HL-60 (cell line): ENCODE measurements at regions not wholly inside any gene's neighbourhood (a gene's known extent, or its start where the extent isn't known, plus 50 kb on each side); places are given as distances from the start of the nearest gene placed in this dataset.

ENCODE experiments used
- POLR2AphosphoS5 ChIP-seq: IDR thresholded peaks from 2 replicates; pipeline ENCODE4 v1.6.1; 2012; ENCODE audit warnings: low read depth
- TF ChIP-seq, protein P1 (sequence below): IDR thresholded peaks from one replicate; pipeline ENCODE4 v1.5.1; 2011; ENCODE audit warnings: low read length, control low read depth, inconsistent platforms; ENCODE audit not compliant: insufficient read depth
- TF ChIP-seq, protein P2 (sequence below): IDR thresholded peaks from 2 replicates; pipeline ENCODE4 v1.6.1; 2012; ENCODE audit warnings: low read depth; ENCODE audit not compliant: insufficient replicate concordance

DNA sequence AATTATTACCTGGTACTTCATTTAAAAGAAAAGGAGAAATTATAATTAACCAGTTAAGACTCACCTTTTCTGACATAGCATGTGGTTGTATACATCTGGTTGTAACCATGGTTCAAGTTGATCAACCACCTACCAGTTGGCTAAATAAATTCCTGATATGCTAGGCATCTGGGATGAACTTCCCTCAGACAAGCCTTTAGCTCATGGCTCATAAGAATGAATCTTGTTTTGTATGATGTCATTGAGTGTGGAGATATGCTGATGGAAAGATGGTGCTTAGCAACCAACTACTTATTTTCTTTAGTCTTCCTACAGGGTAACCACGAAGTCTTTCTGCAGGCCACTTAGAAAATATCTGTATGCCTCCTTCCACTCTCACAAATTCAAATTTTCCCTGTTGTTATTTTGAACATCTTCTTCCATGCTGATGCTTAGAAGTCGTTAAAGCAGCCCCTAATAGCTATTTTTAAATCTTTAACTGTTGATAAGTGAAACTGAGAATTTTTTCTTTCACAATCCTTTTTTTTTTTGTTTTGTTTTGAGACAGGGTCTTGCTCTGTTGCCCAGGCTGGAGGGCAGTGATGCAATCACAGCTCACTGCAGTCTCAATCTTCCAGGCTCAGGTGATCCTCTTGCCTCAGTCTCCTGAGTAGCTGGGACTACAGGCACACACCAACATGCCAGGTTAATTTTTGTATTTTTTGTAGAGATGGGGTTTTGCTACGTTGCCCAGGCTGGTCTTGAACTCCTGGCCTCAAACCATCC lies 51.9 kb upstream of the PTHLH start:
- TF ChIP-seq, protein P1, sequence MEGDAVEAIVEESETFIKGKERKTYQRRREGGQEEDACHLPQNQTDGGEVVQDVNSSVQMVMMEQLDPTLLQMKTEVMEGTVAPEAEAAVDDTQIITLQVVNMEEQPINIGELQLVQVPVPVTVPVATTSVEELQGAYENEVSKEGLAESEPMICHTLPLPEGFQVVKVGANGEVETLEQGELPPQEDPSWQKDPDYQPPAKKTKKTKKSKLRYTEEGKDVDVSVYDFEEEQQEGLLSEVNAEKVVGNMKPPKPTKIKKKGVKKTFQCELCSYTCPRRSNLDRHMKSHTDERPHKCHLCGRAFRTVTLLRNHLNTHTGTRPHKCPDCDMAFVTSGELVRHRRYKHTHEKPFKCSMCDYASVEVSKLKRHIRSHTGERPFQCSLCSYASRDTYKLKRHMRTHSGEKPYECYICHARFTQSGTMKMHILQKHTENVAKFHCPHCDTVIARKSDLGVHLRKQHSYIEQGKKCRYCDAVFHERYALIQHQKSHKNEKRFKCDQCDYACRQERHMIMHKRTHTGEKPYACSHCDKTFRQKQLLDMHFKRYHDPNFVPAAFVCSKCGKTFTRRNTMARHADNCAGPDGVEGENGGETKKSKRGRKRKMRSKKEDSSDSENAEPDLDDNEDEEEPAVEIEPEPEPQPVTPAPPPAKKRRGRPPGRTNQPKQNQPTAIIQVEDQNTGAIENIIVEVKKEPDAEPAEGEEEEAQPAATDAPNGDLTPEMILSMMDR, result no peak
- TF ChIP-seq, protein P2, sequence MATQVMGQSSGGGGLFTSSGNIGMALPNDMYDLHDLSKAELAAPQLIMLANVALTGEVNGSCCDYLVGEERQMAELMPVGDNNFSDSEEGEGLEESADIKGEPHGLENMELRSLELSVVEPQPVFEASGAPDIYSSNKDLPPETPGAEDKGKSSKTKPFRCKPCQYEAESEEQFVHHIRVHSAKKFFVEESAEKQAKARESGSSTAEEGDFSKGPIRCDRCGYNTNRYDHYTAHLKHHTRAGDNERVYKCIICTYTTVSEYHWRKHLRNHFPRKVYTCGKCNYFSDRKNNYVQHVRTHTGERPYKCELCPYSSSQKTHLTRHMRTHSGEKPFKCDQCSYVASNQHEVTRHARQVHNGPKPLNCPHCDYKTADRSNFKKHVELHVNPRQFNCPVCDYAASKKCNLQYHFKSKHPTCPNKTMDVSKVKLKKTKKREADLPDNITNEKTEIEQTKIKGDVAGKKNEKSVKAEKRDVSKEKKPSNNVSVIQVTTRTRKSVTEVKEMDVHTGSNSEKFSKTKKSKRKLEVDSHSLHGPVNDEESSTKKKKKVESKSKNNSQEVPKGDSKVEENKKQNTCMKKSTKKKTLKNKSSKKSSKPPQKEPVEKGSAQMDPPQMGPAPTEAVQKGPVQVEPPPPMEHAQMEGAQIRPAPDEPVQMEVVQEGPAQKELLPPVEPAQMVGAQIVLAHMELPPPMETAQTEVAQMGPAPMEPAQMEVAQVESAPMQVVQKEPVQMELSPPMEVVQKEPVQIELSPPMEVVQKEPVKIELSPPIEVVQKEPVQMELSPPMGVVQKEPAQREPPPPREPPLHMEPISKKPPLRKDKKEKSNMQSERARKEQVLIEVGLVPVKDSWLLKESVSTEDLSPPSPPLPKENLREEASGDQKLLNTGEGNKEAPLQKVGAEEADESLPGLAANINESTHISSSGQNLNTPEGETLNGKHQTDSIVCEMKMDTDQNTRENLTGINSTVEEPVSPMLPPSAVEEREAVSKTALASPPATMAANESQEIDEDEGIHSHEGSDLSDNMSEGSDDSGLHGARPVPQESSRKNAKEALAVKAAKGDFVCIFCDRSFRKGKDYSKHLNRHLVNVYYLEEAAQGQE, result no peak
- TF ChIP-seq POLR2AphosphoS5, result no peak
